G401 (cell line): ENCODE measurements at regions not wholly inside any gene's neighbourhood (a gene's known extent, or its start where the extent isn't known, plus 50 kb on each side); places are given as distances from the start of the nearest gene placed in this dataset.
"Not testable (repeated sequence)": the region's sequence is repeated elsewhere in the genome, so short reads cannot be mapped to it uniquely, and the experiment has no call there.

Experiments used
- DNase-seq: peaks from one replicate; pipeline ENCODE4 v3.0.0-alpha.2; 2015; ENCODE audit warnings: low spot score
- in situ Hi-C: cut with HindIII; loops from 2 replicates; pipeline ENCODE4 v1.10.0; 2016; ENCODE audit warnings: low sequenced_read_pairs, mixed read lengths

DNA sequence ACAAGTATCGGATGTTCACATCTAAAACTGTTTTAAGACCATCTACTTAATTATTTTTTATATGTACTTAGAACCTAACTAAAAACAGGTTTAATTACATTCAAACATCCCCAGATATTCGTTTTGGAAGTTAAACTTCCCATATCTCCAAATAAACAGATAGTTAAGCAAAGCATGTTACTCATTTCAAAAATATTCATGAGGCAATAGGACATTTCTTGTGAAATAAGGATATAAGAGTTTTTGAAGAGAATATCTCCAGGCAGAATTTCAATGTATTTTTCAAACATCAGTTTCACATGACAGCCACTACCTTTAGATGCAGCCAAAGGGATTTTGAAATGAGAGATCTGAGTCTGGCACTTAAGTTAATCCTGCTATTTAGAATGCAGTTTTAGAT lies 697.5 kb downstream of the SLITRK1 start:
- no peak for DNase-seq
- in situ Hi-C loops: no loop called here

DNA sequence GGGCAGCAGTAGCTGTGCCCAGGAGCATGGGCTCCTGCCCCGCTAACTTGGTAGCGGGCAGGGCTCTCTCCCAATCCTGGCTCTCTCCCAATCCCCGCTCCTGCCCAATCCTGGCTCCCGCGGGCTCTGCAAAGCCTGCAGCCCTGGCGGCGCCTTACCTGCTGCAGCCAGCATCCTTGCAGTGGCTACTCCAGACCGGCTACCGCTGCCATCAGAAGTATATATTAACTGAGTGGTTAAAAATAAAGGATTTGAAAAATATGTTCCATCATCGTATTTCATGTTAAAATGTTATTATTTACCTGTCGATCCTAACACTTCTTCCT lies 698.2 kb downstream of the SLITRK1 start:
- in situ Hi-C loops: no loop called here
- DNase-seq: no peak

DNA sequence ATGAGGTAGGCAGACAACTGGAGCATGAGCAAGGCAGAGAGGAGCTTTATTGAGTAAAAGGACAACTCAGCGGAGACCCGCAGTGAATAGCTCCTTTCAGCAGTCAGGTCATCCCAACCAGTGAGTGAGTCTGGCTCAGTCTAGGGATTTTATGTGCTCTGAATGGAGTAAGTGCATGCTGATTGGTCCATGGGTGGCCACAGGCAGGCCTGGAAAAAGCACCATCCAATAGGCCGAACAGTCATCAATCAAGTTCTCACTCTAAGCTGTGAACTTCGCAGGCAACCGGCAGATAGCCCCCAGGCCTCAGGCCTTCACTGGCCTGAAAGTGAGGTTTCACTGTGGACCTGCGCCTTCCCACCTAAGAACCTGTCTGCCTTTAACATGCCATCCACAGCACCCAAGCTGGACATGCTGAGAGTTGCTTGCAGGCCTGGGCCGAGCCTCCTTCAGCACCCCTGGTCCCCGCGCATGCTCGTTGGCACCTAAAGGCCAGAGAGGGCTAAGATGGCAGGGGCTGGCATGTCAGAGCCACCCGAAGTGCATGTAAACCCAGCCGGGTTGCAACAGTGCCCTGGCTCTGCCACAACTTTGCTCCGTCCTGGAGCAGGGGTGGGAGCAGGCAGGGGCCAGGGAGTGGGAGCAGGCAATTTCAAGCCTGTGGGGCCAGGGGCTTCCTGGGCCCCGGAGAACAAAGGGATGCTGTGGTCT lies 698.7 kb downstream of the SLITRK1 start:
- no peak for DNase-seq
- in situ Hi-C loops: no loop called here

DNA sequence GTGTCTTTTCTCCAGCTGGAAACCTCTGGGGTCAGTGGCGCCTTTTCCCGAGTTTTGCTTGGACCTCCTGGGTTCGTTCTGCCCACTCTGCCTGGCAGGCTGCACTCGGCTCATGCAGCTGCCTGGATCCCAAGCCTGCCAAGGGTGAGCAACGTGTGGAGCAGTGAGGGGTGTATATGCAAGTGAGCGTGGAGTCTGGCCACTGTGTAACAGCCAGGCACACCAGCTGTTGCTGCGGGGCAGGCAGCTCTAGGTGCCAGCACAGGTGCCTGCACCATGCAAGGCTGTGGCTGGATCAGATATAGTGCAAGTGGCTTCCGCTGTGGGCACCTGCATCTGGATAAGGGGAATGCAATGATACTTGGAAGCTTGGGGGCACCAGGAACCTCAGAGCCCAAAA lies 699.4 kb downstream of the SLITRK1 start:
- in situ Hi-C loops: no loop called here
- no peak for DNase-seq

DNA sequence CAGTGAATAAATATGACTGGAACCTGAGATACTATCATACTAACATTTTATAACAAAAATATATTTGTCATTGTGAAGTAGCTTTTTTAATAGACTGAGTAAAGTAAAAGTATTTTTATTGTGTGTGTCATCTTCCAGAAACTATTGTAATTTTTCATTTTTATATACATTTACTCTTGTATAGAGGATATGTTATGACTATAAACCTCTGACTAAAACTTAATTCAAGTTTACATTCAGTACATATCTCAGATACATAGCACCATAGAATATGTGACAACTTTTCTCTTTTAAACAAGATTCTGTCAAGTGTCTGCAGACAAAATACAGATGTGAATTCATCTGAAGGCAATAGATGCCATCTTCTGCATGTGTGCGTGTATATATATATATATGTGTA lies 704.3 kb downstream of the SLITRK1 start:
- no peak for DNase-seq

DNA sequence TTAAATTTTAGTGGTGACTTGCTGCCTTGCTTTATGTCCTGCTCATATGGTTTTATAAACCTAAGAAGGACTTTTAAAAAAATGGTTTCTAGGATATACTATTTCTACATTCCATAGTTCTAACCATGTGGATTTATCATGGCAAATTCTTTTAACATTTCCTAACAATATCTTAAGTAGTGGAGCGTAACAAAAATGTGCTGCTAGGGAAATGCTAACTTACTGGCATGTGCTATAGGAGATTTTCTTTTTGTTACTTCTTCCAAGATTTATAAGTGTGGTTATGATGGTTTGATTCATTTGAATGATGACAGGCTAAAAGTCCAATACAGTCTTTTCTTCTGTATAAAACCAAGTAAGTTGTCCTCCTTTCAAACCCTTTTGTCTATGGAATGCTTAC lies 713.7 kb downstream of the SLITRK1 start:
- in situ Hi-C loops: no loop called here
- no peak for DNase-seq

More for the DNA sequence above, 704.3 kb downstream of the SLITRK1 start:
- in situ Hi-C loops: no loop called here

DNA sequence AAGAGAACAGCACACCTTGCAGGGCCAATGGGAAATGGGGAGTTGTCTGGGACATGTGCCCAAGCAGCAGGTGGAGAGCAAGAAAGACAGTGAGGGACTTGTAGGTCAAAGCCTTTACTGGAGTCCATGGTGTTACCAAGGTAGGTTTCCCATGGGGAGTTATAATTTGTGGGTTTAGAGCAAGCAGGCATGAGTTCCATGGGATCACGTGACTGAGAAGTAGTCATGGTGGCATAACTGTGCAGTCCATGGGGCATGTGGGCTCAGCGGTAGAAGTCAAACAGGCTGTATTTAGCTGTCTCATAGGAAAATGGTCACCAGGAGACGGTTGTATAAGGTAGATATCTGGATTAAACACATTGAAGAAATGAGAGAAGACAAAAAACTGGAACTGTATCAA lies 715.1 kb downstream of the SLITRK1 start:
- DNase-seq: no peak
- in situ Hi-C loops: no loop called here

DNA sequence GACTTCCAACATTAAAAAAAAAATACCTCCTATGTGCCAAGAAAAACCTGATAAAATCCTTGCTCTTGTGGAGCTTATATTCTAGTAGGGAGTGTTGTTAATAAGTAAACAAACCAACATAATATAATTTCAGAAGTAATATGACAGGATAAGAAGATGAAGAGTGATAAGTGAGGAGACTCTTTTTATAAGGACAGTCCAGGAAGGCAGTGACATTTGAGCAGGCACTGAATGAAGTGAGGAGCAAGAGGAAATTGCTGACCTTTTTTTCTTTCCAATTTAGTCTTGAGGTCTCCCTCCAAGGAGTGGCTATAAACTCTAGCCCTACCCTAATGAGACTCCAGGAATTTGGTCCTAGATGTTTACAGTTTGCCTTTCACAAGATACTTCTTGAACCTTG lies 715.7 kb downstream of the SLITRK1 start:
- DNase-seq: no peak
- in situ Hi-C loops: no loop called here

DNA sequence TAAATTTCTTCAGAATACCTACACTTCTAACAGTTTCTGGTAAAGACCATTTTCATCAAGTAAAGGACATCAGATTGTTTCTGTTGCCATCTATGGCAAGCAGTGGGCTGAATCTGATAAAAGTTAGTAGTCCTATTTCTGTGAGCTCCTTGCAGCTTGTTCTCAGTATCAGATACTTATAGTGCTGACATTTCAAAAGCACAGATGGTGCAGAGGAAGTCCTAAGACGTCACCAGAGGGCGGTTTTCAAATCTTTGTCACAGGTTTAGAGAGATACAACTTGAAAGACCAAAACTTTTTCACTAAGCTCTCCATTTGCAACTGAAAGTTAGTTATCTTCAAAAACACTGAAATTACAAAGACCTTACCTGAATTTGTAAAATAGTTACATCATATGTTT lies 719.8 kb downstream of the SLITRK1 start:
- no peak for DNase-seq
- in situ Hi-C loops: no loop called here

DNA sequence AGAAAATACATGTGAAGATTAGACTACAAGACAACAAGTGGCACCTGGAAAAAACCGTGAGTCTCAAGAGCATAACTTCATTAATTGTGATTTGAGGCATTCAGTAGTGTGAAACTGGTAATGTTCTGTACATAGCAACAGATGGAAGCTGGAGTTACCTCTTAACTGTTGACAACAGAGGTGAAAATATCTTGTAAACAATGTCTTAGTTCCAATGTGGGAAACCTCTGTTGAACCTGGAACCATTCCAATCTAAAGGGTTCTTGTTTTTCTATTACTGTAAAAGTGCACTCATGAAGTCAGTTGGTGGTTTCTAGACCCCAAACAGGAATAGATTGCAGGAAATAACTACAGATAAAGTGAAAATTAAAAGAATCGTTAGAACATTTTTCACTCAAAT lies 728.4 kb downstream of the SLITRK1 start:
- DNase-seq: no peak
- in situ Hi-C loops: no loop called here

DNA sequence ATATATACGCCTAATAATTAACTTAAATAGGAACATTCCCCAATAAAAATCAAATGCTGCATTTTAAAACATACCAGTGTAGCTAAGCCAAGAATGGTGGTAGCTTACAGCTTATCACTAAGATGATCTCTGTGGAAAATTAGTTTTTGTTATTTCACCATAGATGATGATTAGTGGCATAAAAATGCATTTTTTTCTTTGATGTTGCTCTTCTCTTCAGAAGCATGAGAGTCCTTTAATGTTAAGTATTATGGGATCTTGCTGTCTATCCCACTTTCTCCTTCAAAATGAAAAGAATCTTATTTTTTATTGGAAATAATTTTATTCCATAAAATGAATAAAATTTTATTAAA lies 731.0 kb downstream of the SLITRK1 start:
- in situ Hi-C loops: no loop called here
- DNase-seq: no peak

DNA sequence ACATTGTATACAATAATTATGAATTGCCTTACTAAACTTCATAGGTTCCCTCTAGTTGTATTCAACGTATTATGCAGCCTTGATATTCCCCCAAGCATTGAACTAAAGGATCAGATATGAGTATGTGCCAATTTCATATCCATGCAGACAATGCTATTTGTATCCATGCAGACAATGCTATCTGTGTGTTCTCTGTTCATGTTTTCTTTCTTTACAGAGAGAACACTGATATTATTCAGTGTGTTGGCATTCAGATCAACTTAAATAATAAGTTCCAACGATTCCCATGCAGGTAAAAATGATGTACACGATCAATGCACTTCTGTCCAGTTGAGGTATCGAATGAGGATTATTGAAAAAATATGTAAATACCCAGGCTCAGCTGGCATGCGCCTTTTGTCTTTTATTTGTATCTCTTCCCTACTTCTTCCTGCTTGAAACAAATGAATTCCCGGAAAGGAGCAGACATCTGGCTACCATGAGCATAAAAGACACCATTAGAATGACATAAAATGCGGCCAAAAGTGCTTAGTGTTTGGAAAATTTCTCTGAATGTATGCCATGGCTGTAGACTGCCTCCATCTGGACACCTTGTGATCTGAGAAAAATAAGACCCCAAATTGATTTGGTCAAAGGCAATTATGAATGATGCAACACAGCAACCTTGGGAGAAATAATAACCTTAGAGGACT lies 731.5 kb downstream of the SLITRK1 start:
- in situ Hi-C loops: no loop called here
- no peak for DNase-seq

DNA sequence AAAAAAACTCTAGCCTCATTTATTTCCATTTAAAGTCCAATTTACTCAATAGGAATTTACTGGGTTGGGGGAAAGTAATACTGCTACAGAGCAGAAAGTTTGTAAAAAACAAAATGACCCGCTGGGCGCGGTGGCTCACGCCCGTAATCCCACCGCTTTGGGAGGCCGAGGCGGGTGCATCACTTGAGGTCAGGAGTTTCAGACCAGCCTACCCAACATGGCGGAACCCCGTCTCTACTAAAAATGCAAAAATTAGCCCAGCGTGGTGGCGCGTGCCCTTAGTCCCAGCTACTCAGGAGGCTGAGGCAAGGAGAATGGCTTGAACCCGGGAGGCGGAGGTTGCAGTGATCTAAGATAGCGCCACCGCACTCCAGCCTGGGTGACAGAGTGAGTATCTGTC lies 745.6 kb downstream of the SLITRK1 start:
- in situ Hi-C loops: no loop called here
- no peak for DNase-seq

DNA sequence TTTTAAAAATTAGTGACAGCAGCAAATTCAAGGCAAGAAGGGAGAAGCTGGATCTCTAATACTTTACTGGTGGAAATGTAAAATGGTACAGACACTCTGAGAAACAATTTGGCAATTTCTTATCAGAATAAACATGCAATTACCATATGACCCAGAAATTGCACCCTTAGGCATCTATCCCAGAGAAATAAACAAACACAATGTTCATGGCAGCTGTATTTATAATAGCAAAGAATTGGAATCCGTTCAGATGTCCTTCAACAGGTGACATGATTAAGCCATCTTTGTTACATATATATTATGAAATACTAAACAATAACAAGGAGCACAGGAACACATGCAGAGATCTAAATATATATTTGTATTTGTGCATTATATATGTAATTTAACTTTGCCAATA lies 756.5 kb downstream of the SLITRK1 start:
- DNase-seq: no peak
- in situ Hi-C loops: no loop called here

DNA sequence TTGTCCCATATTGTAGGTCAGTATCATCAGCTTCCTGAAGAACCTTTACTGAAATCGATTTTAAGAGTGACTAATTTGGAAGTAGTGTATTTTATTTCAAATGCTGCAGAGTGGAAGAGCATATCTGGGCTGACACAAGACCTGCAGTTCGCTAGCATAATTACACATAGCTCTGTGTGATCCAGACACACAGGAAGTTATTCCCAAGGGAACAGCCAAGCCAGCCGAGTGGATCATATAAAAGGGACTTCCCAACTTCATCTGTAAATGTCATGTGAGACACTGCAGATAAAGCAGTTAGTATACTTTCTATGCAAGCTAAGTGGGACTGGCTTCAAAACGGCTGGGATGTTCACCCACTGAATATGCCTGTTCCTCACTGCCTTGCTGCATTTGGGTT lies 760.4 kb downstream of the SLITRK1 start:
- no peak for DNase-seq
- in situ Hi-C loops: no loop called here

DNA sequence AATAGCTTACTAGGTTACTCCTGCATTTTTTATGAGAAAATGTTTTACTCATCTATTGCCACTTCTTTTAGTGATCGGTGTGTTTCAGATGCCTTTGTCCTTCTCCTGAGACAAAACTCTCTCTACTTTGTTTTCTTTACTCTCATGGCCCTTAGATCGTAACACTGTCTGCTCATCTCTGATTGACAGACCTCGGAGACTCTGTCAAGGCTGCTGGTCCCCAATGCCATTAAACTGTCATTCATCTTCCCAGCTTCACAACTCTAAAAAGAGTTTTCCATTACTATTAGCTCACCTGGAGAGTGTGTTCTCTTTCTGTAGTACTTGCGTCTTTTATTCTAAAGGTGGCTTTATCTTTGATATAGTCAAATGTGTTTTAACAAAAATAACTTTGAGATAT lies 765.2 kb downstream of the SLITRK1 start:
- no peak for DNase-seq
- in situ Hi-C loops: no loop called here

DNA sequence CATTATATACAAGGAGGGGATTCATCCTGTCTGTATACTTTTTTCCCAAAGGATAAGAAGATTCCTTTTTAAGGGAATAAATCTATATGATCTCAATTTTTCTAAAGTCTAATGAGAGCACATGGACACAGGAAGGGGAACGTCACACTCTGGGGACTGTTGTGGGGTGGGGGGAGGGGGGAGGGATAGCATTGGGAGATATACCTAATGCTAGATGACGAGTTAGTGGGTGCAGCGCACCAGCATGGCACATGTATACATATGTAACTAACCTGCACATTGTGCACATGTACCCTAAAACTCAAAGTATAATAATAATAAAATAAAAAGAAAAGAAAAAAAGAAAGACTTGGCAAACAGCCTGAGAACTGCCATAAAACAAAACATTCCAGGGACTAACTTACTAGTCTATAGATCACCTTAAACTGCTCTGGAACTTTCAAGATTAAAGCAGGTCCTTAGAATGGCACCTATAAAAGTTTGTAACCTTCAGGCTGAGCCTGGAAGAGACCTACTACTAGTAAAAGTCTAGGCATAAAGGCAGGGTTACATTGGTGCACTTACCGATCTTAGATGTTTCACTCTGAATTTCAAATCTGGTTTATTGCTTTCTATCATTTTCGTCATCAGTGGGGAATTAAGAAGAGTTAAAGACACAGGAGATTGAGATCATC lies 780.6 kb downstream of the SLITRK1 start:
- DNase-seq, in situ Hi-C loops: not testable (repeated sequence)

DNA sequence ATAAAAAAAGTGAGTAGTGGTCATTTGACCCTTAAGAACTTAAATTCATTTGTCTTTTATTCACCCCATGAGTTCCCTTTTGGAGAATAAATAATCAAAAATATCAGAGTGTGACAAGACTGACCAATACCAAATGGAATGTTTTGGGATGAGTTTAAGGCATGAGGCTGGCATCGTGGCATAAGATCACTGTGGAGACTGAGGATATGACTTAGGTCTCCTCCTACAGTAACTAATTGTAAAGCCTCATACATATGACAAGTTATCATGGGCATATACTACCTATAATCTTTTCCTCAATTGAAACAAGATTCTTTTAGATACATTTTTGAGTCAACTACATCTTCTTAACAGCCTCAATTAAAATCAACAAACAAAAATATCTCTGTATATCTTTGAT lies 782.0 kb downstream of the SLITRK1 start:
- in situ Hi-C loops: no loop called here
- no peak for DNase-seq

DNA sequence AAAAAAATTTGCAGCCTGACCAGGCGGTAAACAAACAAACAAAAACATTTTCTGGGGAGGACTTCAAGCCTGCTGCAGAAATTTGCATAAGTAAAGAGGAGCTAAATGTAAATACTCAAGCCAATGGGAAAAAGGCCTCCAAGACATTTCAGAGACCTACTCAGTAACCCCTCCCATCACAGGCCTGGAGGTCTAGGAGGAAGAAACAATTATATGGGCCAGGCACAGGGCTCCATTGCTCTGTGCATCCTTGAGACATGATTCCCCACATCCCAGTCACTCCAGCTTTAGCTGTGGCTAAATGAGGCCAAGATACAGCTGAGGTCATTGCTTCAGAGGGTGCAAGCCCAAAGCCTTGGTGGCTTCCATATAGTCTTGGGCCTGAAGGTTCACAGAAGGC lies 793.4 kb downstream of the SLITRK1 start:
- DNase-seq: no peak
- in situ Hi-C loops: no loop called here

DNA sequence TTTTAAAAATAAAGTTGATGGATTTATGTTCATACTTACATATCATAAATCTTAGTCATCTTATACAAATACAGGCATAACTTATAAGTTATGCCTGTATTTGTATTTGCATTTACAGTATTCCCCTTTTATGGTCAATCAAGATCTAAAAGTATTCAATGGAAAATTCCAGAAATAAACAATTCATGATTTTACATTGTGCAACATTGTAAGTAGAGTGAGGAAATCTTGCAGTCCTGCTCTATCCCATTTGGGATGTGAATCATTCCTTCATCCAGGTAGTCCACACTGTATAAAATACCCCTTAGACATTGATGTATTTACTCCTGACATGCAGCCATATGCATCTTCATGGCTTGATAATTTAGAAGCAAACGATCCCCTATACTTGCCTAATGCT lies 795.3 kb downstream of the SLITRK1 start:
- DNase-seq: no peak
- in situ Hi-C loops: no loop called here

DNA sequence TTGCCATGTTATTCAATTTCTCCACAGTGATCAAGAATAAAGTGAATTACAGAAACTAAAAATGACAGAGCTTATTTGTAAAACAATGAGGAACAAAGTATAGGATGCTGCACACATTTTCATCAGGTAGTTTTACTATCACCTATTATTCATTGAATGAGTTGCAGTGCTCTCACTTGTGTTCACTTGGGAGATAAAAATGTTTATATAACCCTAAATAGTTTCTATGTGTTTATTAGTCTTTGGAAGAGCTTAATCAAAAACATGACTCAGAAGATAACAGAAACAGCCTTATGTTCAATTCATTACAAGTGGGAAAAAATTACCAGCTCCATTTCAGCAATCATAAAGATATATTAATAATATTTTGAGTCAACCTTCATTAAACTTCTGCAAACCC lies 796.2 kb downstream of the SLITRK1 start:
- DNase-seq: no peak
- in situ Hi-C loops: no loop called here
